Activated T-cell treated with anti-CD3 and anti-CD28 coated beads for 24 hours (primary cell): ENCODE measurements at regions not wholly inside any gene's neighbourhood (a gene's known extent, or its start where the extent isn't known, plus 50 kb on each side); places are given as distances from the start of the nearest gene placed in this dataset.
"Not testable (repeated sequence)": the region's sequence is repeated elsewhere in the genome, so short reads cannot be mapped to it uniquely, and the experiment has no call there.

Experiments
- DNase-seq: peaks from one replicate; pipeline ENCODE4 v3.0.0-alpha.2; 2020; ENCODE audit warnings: low read depth

GRCh38 chr20:48381353-48382120 is 446.3 kb downstream of the PREX1 start:
- DNase-seq: no peak

DNA sequence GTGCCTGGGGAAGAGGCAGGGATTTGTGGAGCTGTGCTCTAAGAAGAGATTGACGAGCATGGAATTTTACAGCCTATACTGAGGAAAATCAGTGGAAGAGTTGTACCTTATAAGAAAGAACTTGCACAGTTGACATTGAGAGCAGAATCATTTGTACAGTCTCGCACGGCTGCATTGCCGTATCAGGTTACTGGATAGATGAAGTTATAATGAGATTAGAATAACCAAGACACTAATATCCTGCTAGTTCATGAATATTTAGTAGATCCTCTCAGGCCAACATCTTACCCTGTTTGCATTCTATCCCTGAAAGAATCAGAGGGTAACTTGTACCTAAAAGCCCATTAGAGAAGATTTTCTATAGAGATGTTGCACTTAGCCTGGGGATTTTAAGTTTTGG is 447.1 kb downstream of the PREX1 start:
- DNase-seq: no peak

GRCh38 chr20:48378976-48379675 is 448.7 kb downstream of the PREX1 start:
- DNase-seq: no peak

DNA sequence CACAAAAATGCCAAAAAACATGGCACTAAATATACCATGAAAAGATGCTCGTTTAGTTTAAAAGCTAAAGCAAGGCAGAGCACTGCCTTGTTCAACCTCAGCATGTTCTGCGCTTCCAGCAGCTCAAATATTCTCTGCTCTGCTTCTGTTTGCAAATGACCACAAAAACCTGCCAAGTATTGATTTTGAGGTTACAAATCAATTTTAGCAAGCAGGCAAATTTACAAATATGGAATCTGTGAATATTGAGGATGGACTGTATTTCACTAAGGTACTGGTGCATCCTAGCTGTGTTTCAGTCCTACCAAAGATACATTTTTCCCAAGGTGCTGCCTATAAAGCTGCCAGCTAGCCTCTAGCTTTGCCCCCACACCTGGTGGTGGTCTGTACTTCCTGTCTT is 449.9 kb downstream of the PREX1 start:
- no peak for DNase-seq

- no peak for DNase-seq
Observed at GRCh38 chr20:48375804-48376203, 452.0 kb downstream of the PREX1 start.

- DNase-seq: no peak
Observed at GRCh38 chr20:48374991-48375595, 452.7 kb downstream of the PREX1 start.

GRCh38 chr20:48374031-48374907 is 453.5 kb downstream of the PREX1 start:
- DNase-seq: not testable (repeated sequence)

- DNase-seq: no peak
Observed at GRCh38 chr20:48373555-48373934, 454.3 kb downstream of the PREX1 start.

DNA sequence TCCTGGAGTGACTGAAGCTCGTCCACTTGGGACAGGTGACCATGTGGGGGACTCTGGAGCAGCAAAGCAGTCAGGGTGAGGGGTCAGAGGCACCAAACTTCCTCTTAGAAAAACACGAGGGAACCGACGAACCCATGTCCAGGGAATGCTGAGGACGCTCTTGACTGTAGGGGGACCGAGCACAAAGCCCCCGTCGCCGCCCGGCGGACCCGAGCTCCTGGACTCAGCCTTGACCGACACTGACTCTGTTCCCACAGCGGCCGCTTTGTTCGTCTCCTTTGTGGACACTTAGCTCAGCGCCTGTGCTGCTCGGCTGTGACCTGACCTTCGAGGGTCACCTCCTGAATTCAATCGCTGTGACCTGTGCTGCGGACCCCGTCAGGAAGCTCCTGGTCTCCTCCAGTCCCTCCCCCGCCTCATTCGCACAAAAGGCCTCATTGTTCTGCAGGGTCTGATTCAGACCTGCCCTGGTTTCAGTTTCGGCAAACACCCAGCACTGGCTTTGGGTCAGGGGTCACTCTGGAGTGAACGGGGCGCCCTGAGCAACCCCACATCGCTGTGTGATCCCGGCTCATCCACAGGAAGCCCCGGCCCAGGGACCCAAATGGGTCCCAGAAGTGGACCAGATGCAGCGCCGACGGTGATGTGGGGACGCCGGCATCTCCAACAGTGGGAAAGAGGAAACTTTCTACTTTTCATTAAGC is 454.8 kb downstream of the PREX1 start:
- not testable (repeated sequence) for DNase-seq

DNA sequence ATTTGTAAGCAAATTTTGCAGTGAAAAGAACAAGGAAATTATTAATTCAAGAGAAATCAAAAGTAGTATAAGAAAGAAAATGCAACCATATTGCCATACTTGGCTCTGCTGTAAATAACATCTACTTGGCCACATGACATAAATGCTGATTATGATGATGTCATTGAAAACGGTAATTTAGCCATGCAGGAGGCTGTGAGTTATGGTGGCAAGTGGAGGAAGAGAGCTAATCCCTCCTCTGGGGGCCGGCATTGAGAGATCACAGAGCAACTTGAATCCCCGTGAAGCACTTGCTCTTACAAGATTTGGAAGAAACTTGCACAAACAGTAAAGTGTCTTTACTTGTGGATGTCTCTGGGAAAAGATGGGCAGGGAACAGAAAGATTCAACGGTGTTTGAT is 456.6 kb downstream of the PREX1 start:
- no peak for DNase-seq

DNA sequence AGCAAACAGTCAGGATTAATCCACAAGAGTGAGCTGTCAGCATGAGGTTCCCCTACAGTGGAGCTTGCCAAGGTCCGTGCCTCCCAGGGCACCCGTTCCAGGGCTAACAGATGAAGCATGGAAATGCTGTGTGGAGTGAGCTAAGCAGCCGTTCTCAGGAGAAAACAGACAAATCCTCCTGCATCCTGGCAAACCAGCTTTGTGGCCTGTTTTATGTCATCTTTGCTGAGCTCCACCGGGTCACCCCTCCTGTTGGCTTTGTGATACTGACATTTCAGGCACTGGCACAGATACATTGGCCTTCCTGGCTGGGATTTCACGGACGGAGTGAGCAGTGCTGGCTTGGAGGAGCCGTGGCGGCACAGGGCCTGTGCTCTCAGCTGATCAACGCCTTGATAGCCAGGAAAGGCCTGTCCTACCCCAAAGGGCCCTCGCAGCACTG is 459.2 kb downstream of the PREX1 start:
- DNase-seq: not testable (repeated sequence)

GRCh38 chr20:48367541-48368358 is 460.0 kb downstream of the PREX1 start:
- DNase-seq: not testable (repeated sequence)

DNA sequence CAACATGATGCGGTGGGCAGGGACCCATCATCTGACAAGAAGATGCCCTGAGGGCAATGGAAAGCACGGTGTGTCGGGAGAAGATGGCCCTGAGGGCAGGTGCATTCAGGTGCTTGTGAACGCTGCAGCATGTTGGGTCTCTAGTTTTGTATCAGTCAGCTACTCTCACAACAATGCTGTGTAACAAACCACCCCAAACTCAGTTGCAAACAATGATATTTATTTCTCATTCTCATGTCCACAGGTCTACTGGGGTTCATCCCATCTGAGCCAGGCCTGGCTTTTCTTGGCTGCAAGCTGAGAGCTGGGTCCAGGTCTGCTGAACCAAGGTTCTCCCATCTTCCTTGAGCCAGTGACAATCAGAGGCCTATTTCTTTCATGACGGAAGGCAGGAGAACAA is 461.6 kb downstream of the PREX1 start:
- DNase-seq: no peak

DNA sequence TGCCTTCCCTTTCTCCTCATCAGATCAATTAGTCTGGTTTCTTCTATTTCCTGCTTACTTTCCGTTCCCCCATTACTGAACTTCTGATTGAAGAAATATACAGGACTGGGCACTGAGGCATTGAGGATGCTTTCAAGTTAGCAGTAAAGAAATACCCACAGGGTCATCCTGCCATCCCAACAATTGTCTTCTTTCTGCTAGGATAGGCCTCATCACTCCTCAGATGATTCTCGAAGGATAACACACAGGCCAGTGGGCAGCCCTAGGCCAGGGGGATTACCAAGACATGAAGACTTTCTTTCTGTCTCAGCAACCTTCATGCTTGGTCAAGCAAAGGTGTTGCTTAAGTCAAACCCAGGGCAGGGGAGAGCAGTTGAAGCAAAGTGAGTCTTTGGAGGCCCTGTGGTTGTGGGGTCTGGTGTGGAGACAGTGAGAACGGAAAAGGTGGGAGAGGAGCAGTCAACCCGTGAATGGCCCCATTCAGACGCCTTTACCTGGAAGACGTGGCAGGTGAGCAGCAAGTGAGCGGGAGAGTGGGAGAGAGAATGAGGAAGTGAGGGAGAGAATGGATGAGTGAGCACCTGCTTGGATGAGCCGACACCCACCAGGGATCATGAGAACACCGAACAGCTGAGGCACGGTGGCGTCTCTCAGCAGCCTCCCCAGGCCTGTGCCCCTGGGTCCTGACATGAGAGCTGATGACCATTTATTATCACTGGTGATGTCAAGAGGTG is 462.9 kb downstream of the PREX1 start:
- DNase-seq: no peak

DNA sequence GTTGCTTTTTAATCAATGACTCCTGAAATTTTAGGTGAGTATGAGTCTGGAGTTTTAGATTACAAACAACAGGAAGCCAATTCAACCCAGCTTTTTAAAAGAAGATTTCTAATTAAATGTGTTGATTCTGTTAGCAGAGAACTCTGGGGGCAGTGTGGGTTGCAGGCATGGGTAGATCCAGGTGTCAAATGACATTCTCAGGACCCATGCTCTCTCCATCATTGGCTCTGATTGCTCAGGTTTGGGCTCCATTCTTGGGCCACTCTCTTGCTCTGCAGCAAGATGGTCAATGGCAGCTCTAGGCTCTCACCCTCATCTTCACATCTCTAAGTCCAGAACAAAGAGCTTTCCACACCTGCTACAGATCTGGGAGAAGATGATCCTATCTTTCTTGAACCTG is 463.7 kb downstream of the PREX1 start:
- DNase-seq: no peak

DNA sequence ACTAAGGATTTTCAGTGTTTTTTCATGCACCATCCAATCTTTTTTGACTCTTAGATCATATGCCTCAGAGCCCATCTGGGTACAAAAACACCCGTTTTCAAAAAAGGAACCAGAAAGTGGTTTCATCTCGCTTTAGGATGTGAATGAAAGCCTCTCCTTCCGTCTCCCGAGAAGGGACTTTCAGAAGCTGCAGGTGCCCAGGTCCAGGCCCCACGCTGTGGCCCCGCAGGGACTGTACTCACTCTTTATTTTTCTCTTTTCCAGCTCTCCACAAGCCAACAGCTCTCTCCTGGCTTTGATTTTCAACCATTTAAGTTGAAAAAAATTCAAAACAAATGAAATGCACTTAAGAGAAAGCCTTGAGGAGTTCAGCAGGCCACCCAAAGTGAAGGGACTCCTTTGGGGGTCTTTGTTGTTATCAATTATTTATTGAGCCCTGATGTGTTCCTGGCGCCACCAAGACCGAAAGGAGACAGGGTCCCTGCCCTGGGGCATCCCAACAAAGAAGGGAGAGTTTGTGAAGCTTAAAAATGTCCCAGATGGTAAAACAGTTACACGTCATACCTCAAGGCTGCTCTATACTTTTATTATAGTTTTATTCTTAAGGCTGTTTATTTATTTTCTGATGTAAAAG is 467.3 kb downstream of the PREX1 start:
- DNase-seq: no peak

GRCh38 chr20:48359692-48360341 is 468.0 kb downstream of the PREX1 start:
- DNase-seq: no peak

GRCh38 chr20:48359055-48359390 is 468.8 kb downstream of the PREX1 start:
- DNase-seq: not testable (repeated sequence)
